Lung (tissue), 11 donors: ENCODE measurements at regions not wholly inside any gene's neighbourhood (a gene's known extent, or its start where the extent isn't known, plus 50 kb on each side); places are given as distances from the start of the nearest gene placed in this dataset.

Source experiments
- ATAC-seq: fragments of 200-7000 bp; cut with Tn5 transposase; one replicate; pipeline ENCODE4 v1.9.1; 2020; ENCODE audit warnings: moderate number of reproducible peaks; ENCODE audit not compliant: insufficient read depth, low FRiP score
- DNase-seq, 3 donors: peaks; one replicate each; pipeline ENCODE4 v3.0.0-alpha.2; 2013 to 2017
- H3K27ac ChIP-seq, 2 donors: one replicate each; pipeline ENCODE4 v1.5.1; 2013; ENCODE audit warnings: mild to moderate bottlenecking in 2 of 2, moderate library complexity in 2 of 2, control low read depth in 1 of 2, inconsistent platforms in 1 of 2, low read depth in 1 of 2, low read length in 1 of 2
- H3K27me3 ChIP-seq, 3 donors: one replicate each; pipeline ENCODE4 v1.5.1; 2013; ENCODE audit warnings: low read length in 2 of 3; ENCODE audit not compliant: control insufficient read depth in 3 of 3, insufficient read depth in 3 of 3
- H3K36me3 ChIP-seq, 4 donors: one replicate each; pipeline ENCODE4 v1.5.1; 2013; ENCODE audit warnings: low read length in 4 of 4, mild to moderate bottlenecking in 1 of 4, moderate library complexity in 1 of 4; ENCODE audit not compliant: control insufficient read depth in 4 of 4, insufficient read depth in 4 of 4
- H3K4me1 ChIP-seq, 5 donors: one replicate each; pipeline ENCODE4 v1.5.1; 2013; ENCODE audit warnings: low read length in 5 of 5, mild to moderate bottlenecking in 2 of 5, moderate library complexity in 1 of 5; ENCODE audit not compliant: control insufficient read depth in 5 of 5, insufficient read depth in 5 of 5
- H3K4me3 ChIP-seq: one replicate; pipeline ENCODE4 v1.5.1; 2013; ENCODE audit warnings: mild to moderate bottlenecking, control low read depth, moderate library complexity
- H3K9ac ChIP-seq, 2 donors: one replicate each; pipeline ENCODE4 v1.5.1; 2013; ENCODE audit warnings: low read length in 2 of 2, control low read depth in 1 of 2; ENCODE audit not compliant: insufficient read depth in 1 of 2
- H3K9me3 ChIP-seq, 4 donors: one replicate each; pipeline ENCODE4 v1.5.1; 2013; ENCODE audit warnings: low read length in 3 of 4, mild to moderate bottlenecking in 1 of 4, moderate library complexity in 1 of 4; ENCODE audit not compliant: control insufficient read depth in 4 of 4, insufficient read depth in 3 of 4
- CTCF ChIP-seq: IDR thresholded peaks from 2 replicates; pipeline ENCODE4 v1.5.1; 2012; ENCODE audit warnings: mild to moderate bottlenecking; ENCODE audit errors: control extremely low read depth, extremely low read depth
- WGBS, 2 donors: extraction: QIAGEN DNeasy Blood & Tissue Kit; methylation state at CpG; one replicate each; pipeline ENCODE4 v1.1.7; 2013; 5-methylcytosine and 5-hydroxymethylcytosine counted together
- donor health status: control.
- donor health status: control.
- donor health status: Bipolar disorder and iron deficiency.
- donor health status: healthy.
- donor health status: DM: yes; HTN: yes; CAD: no.

- no peak for DNase-seq
- Histone ChIP-seq H3K27me3 (peaks cover 0 to 4% (median 4%) of the 10 kb centered on the region in 3 donors), H3K4me3 (no peak overlapping the region)
These were observed 133.3 kb upstream of the PODXL start for GRCh38 chr7:131689662-131690234.

GRCh38 chr7:131688738-131689661 lies 132.6 kb upstream of the PODXL start:
- WGBS, 2 donors, result 56 to 69% methylated on average over 12 of the region's 12 CpGs
- DNase-seq (peak; percentile 69 to 70 (median 70)), ATAC-seq (peak; percentile 71)
- TF ChIP-seq CTCF, result peak; percentile 91
- Histone ChIP-seq H3K9me3 (peaks cover 0 to 2% (median 0%) of the 10 kb centered on the region in 4 donors), H3K9ac (no peak overlapping the region), H3K4me3 (no peak overlapping the region), H3K27me3 (peaks cover 0 to 4% (median 4%) of the 10 kb centered on the region in 3 donors), H3K27ac (no peak overlapping the region), H3K4me1 (peaks cover 0 to 4% (median 0%) of the 10 kb centered on the region in 5 donors), H3K36me3 (no peaks in the 10 kb centered on the region)

More at GRCh38 chr7:131689662-131690234, 133.3 kb upstream of the PODXL start:
- WGBS, 2 donors, result 83 to 84% methylated on average over 19 of the region's 19 CpGs
- Histone ChIP-seq H3K36me3 (no peaks in the 10 kb centered on the region), H3K27ac (no peak overlapping the region), H3K9me3 (peaks cover 0 to 2% (median 0%) of the 10 kb centered on the region in 4 donors), H3K9ac (no peak overlapping the region), H3K4me1 (peaks cover 0 to 4% (median 0%) of the 10 kb centered on the region in 5 donors)
- TF ChIP-seq CTCF, result no peak
- no peak for ATAC-seq

- H3K4me1 ChIP-seq, result peaks cover 0 to 4% (median 0%) of the 10 kb centered on the region in 5 donors
- H3K27me3 ChIP-seq, result peaks cover 0 to 4% (median 4%) of the 10 kb centered on the region in 3 donors
- no peak for TF ChIP-seq CTCF
- H3K9ac ChIP-seq, result no peak overlapping the region
- no peak overlapping the region for H3K27ac ChIP-seq
- H3K9me3 ChIP-seq, result peaks cover 0 to 5% (median 0%) of the 10 kb centered on the region in 4 donors
- 75 to 78% methylated on average over 9 of the region's 9 CpGs for WGBS, 2 donors
- no peaks in the 10 kb centered on the region for H3K36me3 ChIP-seq
- no peak overlapping the region for H3K4me3 ChIP-seq
- no peak for ATAC-seq
- no peak for DNase-seq
These were observed 130.9 kb upstream of the PODXL start for GRCh38 chr7:131687296-131687695.
